NCI-H1436 (cell line): ENCODE measurements at regions not wholly inside any gene's neighbourhood (a gene's known extent, or its start where the extent isn't known, plus 50 kb on each side); places are given as distances from the start of the nearest gene placed in this dataset.
"Not testable (repeated sequence)": the region's sequence is repeated elsewhere in the genome, so short reads cannot be mapped to it uniquely, and the experiment has no call there.

Experiments
- DNase-seq: peaks from one replicate; lab custom pipeline; 2025; lab: John Stamatoyannopoulos, UW

DNA sequence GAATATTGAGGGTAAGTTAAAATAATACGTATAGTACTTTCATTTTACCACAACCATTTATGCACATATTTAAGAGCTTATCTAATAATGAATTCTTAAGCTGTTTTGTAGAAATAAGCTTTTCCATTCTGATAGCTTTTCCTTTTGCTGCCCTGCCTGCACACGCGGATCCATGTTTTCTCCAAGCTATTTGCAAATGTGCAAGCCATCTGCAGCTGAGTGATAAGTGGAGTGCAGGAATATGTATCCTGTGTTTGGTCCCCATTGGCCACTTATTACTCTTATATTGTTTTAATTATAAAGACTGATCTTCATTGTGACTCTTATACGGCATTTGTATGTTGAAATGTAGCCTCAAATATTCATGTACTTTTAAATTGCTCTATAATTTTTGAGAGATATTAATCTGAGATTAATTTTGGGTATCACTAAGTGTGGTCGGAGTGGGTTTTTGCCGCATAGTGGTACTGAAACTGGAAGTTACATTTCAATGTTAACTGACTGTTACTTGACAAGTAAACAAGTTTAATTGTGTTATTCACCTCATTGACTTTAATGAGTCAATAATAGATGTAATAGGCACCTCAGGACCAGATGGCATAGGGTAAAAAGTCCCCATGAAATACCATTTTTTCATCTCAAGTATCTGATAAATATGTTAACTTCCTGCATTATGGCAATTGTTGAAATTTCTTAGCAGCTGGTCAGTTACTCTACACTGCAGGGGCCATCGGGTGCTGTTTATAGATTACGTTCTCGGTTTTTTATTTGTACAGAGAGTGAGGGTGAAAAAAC is 1567.4 kb downstream of the EFNB2 start:
- no peak for DNase-seq

DNA sequence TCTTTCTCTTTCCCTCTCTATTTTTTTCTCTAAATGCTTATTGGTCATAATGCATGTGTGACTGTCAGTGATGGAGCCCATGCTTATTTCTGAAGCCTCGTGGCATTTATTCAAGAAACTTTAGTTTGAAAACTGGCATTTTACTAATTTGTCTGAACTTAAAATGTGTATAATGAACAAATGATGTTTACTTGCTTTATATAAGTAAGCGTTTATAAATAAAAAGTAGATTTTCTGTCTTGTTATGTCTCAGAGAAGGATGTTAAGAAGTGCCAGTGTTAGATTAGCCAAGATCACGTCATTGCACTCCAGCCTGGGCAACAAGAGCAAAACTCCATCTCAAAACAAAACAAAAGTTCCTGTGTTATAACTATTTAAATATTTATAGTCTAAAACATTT is 1568.1 kb downstream of the EFNB2 start:
- DNase-seq: no peak

DNA sequence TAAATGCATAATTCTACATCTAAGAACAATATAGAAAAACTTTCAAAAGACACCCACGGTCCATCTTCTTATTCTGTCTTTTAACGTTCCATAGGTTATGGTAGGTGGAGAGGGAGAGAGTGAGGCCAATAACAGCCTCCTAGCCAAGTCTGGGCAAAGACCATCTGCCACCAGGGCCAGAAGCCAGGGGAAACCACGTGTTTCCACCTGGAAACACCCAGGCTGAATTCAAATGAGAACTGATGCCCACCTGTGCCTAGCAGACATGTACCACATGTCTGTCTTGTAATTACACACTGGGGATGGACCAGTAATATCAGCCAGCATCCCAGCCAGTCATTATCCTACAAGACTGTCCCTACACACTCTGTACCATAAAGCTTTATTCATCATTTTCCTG is 1573.1 kb downstream of the EFNB2 start:
- DNase-seq: no peak

DNA sequence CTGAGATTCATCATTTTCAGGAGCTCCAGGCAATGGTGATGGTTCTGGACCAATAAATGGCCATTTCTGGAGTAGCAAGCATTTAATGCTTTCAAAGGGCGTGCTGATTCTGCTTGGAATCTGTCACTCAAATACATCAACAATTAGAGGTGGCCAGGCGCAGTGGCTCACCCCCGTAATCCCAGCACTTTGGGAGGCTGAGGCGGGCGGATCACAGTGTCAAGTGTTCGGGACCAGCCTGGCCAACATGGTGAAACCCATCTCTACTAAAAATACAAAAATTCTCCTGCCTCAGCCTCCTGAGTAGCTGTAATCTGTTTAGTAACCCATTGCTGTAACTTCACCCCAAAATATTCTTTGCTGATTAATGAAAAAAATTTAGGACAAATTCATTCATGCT is 1574.2 kb downstream of the EFNB2 start:
- no peak for DNase-seq

DNA sequence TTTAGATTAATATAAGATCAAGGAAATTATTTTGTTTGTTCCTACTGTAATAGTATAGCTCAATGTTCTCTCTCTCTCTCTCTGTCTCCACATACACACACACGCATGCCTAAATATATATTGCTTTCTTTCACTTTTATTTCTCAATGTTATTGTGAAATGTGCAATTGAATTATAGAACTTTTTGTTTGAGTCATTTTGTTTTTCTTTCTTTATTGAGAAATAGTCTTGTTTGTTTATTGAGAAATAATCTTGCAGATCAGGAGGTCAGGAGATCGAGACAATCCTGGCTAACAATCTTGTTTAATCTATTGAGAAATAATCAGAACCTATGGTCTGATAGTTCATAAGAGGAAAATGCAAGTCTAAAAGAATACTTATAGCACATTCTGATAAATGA is 1581.3 kb downstream of the EFNB2 start:
- no peak for DNase-seq

DNA sequence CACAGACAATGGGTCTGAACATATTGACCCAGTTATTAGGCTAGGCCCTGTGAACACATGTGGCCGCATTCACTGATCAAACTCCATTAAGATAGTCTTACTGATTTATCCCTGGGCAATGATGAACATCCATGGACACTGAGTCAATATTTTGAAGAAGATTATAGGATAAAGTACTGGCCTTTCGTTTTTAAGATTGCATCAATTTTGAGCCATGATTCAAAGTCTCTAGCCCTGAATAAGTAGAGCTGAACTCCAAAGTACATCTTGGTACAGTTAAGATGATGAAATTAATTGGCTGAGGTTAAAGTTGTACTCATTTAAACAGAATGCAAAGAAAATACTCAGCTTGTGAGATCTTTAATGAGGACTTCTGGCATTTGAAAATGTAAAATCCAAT is 1581.9 kb downstream of the EFNB2 start:
- no peak for DNase-seq

DNA sequence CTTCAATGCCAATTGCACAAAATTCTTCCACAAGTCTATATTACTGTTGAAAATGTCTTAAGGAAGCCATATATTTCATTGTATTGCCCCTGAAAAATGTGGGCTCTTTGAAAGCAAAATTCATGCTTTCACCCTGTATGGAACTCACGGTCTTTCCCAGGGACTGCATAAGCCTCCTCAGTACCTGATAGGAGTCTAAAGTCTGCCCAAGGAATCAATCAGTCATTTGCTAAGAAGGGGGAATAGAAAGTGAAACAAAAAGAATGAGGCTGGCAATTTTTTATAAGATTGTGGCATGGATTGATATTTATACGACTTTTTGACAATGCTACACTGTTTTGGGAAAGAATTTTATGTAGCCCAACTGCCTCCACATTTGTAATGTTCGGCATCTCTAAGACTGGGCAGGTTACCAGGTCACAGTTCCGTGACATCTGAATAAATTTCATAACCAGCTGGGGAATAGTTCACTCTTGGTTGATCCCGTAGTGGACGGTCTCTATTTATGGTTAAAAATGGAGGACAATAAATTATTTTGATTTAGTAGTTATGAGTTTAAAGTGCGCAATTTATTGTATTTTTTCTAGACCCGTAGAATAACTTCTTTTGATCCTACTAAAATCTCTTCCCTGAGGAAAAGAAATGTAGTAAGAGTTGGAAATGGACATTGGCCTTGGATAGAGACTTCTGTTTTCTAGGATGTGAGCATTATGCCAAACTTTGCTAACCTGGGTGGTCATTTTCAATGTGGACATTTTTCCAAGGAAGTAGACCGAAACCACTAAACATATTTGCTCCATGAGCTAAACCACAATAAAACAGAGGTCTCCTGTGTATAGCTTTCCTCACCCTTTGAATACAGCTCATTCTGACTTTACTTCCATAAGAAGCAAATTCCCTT is 1585.4 kb downstream of the EFNB2 start:
- no peak for DNase-seq

DNA sequence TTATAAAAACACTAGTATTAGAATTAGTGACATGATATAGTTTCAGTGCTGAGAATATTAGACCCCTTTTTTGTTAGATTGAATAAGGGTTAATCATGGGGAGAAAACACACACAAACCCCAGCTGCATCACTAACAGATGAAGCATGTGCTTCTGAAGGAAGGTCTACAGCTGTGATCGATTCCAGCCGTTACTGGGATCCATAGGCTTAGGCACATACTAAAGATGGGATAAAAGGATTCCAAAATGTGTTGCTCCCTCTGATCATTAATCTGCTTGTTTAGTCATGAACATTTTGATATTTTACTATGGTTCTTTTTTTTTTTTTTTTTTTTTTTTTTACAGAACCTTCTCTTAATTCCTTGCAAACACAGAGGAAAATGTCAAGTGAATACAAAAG is 1591.3 kb downstream of the EFNB2 start:
- no peak for DNase-seq

DNA sequence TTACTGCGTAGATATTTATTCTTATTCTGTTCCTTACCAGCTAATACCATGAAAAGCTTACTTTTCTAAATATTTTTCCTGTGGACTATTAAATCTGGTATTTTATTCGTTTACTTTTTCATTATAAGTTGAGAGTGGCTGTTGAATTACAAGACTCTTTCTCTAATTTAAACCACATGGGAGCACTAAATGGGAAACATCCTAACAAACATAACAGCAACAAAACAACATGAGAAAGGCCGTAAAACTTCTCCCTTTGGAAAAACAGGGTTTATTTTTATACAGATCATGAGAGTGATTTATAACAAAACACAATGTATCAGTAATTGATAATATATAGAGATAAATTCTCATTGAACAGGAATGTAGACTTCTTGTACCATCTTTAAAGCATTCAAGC is 1592.1 kb downstream of the EFNB2 start:
- no peak for DNase-seq

DNA sequence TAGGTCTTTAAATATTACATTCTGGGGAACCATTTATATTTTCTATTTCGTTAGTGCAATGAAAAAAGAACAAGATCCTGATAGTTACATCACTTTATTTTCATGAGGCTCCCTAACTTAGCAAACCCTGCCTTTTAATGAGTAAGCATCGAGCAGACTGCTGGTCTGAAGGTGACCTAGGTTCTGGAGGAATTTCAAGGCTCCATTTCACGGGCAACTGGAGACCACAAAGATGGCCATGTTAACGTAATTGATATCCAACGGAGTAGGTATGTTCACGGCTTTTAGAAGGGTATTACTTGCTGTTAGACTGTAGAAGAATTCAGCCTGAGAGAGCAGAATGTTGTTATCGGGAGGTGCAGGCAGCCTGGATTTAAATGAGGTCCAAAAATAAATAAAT is 1597.6 kb downstream of the EFNB2 start:
- DNase-seq: no peak

DNA sequence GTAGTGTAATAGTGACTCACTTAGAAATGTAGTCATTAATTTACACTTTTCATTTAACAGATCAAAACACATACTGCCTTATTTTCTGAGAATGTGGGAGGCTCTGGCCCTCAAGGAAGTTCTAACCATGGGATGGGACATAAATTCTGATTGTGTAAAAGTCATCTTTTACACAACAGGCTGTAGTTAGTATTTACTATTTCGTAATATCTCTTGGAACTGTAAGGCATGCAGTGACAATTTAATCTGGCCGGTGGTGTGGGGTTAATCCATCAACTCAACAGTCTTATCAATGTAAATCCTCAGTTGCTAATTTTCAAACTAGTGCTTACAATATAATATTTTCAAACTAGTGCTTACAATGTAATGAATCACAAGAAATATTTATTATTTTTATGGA is 1599.2 kb downstream of the EFNB2 start:
- DNase-seq: no peak

DNA sequence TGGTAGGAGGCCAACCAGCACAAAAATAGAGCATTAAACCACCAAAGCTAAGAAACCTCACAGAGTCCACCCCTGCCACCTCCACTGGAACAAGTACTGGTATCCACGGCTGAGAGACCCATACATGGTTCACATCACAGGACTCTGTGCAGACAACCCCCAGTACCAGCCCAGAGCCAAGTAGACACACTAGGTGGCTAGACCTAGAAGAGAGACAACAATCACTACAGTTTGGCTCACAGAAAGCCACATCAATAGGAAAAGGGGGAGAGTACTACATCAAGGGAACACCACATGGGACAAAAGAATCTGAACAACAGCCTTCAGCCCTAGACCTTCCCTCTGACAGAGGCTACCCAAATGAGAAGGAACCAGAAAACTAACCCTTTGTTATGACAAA is 1614.9 kb downstream of the EFNB2 start:
- not testable (repeated sequence) for DNase-seq

DNA sequence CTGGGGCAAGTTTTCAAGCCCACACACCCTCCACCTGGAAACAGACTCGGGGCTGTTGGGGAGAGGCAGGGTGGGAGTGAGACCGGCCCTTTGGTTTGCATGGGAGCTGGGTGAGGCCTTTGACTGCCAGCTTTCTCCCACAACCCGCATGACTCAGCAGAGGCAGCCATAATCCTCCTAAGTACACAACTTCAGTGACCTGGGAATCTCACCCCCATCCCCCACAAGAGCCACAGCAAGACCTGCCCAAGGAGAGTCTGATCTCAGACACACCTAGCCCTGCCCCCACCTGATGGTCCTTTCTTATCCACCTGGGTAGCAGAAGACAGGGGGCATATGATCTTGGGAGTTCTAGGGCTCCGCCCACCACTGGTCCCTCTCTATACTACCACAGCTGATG is 1615.4 kb downstream of the EFNB2 start:
- DNase-seq: no peak

DNA sequence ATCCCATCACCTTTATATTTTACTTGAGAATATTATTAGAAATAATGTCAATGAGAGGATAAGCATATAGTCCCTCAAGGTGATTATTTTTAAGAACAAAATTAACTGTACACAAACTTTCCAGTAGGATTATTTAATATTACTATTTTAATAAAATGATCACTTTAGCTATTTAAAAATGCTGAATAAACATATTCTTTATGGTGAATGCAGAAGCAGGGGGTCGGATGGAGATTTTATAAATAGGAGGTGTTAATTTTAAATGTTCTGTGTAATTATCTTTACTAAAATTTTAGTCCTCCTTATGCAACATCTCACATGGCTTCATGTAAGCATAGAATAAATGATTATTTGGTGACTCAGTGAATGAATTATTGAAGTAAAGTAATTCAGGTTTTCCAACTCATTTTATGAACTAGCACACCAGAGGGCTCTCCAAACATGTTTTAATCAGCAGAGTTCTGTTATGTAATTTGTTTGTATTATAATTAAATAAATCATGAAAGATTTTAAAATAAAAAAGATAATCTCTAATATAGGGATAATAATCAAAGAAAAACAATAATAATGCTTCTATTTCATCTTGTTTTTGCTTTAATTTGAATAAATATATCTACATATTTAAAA is 1635.2 kb downstream of the EFNB2 start:
- DNase-seq: no peak

DNA sequence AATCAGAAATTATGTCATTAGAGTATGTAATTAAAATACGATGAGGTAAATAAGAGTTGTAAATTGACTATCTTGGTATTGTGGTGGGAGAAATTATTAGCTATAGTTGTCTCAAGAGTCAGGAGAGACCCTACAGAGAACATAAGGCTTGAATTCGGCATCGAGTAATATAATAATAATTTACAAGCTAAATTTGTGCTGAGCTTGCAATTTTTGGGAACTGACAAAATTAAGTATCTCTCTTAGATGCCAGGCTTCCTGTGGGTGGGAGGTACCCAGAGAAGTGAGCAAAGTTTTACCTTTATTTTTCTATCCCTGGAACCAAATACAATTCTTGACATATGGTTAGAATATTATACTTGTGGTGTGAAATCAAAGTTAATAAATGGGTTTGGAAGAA is 1637.0 kb downstream of the EFNB2 start:
- DNase-seq: no peak

DNA sequence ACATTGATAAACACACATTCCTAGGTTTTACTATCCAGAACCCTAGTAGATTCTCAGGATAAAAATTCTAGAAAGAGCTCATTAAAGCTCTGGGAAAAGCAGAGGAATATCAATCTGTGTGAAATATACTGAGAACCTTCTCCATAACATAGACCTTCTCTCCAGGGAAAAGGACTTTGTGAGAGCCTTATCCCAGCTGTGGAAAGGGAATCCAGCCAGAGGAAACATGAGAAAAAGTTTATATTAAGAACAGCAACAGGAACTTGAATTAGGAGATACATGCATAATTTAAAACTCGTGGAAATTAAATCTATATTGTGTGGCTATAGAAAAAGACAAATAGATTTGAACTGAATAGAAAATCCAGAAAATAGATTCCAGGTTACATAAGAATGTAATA is 1639.9 kb downstream of the EFNB2 start:
- no peak for DNase-seq

DNA sequence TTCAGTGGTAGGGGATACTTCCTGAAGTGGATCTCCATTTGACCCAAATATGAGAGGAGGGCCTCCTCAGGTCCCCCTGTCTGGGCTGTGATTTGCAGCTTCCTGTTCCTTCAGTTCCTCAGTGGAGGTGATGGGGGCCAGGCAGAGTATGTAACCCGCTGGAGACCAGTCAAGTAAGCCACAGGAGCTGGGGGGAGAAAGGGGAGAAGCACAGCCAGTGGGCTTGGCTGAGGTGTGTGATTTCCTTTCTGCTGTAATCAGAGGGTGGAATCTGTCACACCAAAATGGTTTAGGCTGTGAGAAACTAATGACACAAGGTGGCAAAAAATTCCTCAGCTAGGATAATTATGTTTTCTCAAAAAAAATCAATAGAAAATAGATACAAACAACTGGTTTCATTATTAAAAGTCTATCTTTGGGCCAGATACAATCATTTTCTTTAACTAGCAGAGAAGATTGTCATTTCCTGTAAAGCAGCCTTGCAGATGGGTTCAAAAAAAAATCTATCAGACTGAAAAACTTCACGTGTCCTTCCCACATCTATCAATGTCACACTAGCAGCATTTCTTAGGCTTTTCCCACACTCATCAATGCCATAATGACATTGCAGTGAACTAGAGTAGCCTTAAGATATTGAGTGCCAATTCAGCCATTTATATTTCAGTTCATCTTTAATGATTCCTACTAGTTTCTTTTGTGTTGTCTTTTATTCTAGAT is 1660.3 kb downstream of the EFNB2 start:
- DNase-seq: no peak

DNA sequence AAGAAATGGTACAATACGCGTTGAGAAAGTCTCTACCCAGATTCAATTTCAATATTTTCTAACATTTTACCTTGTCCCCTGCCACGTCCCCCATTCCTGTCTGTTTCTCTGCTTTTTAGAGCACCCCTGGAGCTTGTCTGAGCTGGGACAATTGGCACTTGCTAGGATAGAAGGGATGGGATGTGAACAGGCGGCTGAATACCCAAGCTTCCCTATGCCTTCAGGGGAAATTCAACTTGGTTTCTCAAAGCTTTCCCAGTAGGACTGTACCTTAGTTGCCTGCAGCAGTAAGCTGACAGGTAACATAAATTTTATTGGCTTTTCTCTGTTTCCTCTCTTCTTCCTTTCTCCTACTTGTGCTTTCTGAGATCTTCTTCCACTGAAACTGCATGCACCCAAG is 1663.3 kb downstream of the EFNB2 start:
- DNase-seq: no peak

DNA sequence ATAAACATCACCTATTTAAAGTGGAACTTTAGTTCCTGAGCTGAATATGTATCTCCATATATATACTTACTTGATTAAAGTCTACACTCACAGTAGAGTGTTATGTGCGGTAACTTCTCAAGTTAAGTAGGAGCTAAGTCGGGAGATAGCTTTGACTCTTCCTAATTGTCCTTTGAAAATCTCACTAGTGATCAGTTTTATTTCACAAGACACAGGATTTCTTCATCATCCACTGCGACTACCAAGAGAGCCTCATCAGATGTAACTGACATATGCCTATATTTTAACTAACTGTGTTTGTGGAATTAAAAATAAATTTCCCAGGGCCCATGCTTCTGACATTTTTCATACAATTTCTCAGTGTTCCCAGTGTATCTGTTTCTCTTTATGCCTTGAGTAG is 1664.0 kb downstream of the EFNB2 start:
- DNase-seq: no peak

DNA sequence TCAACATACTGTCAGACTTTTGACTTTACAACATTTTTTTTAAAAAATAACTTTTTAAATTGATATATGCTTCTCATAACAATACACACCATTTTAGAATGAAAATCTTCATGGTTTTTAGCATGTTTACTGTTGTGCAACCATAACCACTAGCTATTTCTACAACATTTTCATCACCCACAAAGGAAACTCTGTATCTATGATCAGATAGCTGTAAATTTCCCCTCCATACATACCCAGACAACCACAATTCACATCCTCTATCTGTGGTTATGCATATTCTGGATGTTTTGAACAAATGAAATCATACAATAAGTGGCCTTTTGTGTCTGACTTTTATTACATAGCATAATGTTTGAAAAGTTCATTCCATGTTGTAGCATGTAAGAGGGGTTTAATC is 1666.0 kb downstream of the EFNB2 start:
- no peak for DNase-seq

DNA sequence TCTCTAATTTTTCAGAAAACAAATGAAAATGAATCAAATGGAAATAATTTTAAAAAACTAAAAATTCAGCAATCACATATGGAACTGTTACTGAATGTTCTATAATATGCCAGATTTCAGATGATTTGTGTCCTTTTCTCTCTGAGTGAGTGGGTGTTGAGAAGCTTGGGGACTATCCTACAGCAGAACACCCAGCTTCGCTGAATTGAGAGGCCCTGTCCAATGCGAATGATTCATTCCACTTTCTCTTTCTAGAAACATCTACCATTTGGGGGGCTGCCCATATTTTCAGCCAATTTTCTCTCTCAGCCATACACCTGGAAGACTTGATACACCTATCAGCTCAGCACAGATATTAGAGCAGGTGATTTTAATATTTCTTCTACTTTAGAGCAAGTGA is 1666.7 kb downstream of the EFNB2 start:
- DNase-seq: no peak

DNA sequence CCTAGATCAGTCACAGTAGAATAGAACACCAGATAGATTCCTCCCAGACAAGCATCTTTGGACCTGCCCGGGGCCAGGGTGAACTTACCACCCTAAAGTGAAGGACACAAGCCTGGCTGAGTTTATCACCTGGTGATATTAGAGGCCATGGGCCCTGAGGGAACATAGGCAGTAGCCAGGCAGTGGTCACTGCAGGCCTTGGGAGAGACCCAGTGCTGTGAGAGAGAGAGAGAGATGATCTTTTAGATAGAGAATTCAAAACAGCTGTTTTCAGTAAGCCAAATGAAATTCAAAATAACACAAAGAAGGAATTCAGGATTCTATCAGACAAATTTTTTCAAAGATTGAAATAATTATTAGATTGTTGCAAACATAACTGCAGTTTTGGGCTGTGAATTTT is 1679.9 kb downstream of the EFNB2 start:
- no peak for DNase-seq
